Choroid plexus epithelial cell (primary cell): ENCODE measurements at regions not wholly inside any gene's neighbourhood (a gene's known extent, or its start where the extent isn't known, plus 50 kb on each side); places are given as distances from the start of the nearest gene placed in this dataset.

Experiments
- DNase-seq: peaks from one replicate; pipeline ENCODE4 v3.0.0-alpha.2; 2010; ENCODE audit warnings: low read depth
- H3K4me3 ChIP-seq: 2 replicates; pipeline ENCODE4 v1.5.1; 2011; ENCODE audit warnings: low read depth, mild to moderate bottlenecking, control low read depth, low read length, moderate library complexity
- TF ChIP-seq, protein P1 (sequence below): conservative IDR thresholded peaks from 2 replicates; pipeline ENCODE4 v1.5.1; 2011; ENCODE audit warnings: low read depth, mild to moderate bottlenecking, control low read depth, inconsistent platforms, low read length, moderate library complexity

DNA sequence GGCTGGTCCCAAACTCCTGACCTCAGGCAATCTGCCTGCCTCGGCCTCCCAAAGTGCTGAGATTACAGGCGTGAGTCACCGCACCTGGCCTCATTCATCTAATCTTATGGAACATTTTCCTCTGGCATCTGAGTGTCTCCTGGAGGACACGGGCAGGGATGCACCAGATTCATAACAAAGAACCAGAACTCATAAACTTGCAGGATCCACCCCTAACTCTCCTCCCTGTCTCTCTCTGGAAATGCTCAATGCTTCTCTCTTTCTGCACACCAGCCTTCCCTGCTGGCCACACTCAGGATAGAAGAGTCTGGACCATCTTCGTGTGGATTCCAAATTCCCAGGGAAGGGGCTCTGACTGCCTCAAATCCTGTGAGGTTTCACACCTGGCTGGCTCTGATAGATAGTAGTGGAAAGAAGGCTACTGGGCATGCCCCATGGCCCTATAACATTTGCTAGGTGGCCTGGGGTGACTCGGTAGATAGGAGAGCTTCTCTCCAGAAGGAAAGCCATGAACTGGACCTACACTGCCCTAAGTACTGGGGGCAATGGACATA is 483.2 kb upstream of the GYPC start:
- TF ChIP-seq, protein P1, sequence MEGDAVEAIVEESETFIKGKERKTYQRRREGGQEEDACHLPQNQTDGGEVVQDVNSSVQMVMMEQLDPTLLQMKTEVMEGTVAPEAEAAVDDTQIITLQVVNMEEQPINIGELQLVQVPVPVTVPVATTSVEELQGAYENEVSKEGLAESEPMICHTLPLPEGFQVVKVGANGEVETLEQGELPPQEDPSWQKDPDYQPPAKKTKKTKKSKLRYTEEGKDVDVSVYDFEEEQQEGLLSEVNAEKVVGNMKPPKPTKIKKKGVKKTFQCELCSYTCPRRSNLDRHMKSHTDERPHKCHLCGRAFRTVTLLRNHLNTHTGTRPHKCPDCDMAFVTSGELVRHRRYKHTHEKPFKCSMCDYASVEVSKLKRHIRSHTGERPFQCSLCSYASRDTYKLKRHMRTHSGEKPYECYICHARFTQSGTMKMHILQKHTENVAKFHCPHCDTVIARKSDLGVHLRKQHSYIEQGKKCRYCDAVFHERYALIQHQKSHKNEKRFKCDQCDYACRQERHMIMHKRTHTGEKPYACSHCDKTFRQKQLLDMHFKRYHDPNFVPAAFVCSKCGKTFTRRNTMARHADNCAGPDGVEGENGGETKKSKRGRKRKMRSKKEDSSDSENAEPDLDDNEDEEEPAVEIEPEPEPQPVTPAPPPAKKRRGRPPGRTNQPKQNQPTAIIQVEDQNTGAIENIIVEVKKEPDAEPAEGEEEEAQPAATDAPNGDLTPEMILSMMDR, result no peak
- H3K4me3 ChIP-seq, result no peak overlapping the region
- DNase-seq, result no peak

DNA sequence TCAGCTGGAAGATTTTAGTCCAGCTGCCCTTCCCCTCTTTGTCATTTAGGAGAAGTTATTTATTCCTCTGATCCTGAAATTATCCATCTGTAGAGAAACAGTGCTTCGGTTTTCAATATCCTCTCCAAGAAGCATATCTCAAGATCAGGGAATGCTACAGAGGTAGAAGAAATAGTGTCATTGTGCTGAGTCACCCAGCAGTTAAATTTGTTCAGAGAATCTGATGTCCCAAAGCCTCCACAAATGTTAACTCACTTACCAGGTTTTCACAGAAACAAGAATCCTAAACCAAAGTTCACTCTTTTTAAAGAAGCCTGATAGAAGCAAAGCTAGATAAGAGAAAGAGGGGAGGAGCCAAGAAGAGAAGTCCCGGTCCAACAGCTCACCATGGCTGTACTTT is 480.7 kb upstream of the GYPC start:
- no peak for DNase-seq
- TF ChIP-seq, protein P1, result no peak
- H3K4me3 ChIP-seq, result no peak overlapping the region

DNA sequence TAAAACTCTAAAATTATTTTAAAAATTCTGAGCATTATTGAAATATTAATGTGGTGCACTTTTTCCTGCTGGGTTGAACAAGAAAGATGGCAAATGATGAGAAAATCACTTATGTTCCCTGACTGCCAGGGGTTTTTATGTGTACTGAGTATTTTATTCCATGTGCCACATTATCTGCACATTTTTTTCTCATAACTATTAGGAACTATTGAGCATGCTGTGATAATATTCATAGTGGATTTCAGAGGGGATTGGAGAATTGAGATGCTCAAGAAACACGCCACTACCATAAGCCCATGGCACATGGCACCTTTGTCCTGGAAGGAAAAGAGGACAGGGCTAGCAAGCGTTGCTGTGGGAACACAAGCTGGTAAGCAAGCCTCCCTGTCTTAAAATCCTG is 478.5 kb upstream of the GYPC start:
- TF ChIP-seq, protein P1, result no peak
- DNase-seq, result no peak
- no peak overlapping the region for H3K4me3 ChIP-seq

DNA sequence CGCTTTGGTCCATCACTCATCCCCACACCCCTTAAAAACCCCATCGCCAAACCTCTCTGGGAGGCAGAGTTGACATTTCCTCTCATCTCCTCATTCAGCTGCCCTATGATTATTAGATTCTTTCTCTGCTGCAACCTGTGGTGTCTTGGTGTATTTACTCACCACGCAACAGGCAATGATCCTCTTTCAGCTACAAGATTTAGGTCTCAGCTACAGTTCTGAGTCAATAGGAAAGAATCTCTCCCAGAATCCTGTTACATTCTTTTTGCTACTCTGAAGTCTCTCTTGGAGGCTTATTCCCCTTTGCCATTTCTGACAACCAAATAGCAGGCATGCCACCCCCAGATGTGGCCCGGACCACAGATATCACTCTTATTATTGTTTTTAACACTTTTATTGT is 468.3 kb upstream of the GYPC start:
- no peak for DNase-seq
- H3K4me3 ChIP-seq, result no peak overlapping the region
- TF ChIP-seq, protein P1, result no peak

DNA sequence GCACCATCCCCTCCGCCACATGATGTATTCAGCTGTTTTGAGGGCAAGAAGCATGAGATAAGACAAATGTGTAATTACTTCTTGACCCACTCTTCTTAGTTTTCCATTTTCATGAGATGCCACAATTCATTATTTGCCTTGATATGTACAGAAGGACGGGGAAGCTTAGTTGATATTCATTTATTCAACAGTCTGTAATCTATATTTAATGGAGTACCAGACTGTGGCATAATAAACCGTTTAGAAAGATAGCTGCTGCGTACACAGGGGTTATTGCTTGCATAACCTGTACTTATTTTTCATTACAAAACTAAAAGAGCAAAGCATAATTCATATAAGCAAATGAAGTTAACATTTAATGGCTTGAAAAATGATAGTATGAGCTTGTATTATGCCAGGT is 466.4 kb upstream of the GYPC start:
- H3K4me3 ChIP-seq, result no peak overlapping the region

DNA sequence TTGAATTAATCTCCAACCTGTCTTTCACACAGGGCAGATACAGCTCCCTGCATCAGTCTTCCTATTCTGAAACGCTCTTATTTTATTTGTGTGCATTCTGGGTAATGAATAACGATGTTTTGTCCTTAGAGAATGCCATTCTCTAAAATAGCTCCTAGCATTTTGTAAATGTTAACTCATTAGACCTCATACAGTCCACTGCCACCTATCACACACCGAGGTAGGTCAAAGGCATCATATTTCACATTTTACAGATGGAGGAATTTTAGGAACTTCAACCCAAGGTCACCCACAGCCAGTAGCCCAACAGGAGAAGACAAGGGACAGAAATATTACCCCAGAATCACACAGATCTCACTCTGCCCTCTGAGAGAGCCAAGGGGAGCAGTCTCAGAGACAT is 455.4 kb upstream of the GYPC start:
- TF ChIP-seq, protein P1, result no peak
- DNase-seq, result no peak
- H3K4me3 ChIP-seq, result no peak overlapping the region

More for the DNA sequence above, 466.4 kb upstream of the GYPC start:
- DNase-seq, result no peak
- TF ChIP-seq, protein P1, result no peak

DNA sequence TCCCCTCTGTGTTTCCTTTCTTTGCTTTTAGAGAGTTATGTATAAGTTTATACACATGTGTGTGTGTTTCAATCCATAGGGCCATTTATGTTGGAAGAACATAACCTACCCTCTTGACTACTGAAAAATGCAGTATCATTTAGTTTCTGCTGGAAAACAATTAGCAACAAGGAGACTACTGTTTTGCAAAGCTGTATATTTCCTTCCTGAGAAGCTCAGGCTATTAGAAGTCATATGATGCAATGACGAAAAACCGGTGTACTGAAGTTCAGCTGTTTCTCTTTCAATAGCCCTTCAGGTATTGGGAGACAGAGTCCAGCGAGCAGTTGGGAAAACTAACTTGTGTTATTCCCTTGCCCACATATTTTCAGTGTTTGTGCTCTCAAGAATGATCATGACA is 447.7 kb upstream of the GYPC start:
- no peak overlapping the region for H3K4me3 ChIP-seq
- DNase-seq, result no peak
- TF ChIP-seq, protein P1, result no peak
